OCI-LY7 (cell line): ENCODE measurements at regions not wholly inside any gene's neighbourhood (a gene's known extent, or its start where the extent isn't known, plus 50 kb on each side); places are given as distances from the start of the nearest gene placed in this dataset.

Experiments used
- BruUV-seq: library from RNA; stranded (reverse); fragments of 400-500 nt; replicated peaks from 2 replicates; lab custom pipeline; 2021; lab: Mats Ljungman, UMichigan
- CTCF ChIA-PET: fragments of 300-600 bp; sonication (Branson Sonifier 250); formaldehyde crosslinking; loops from one replicate; lab custom pipeline; 2022; ENCODE audit warnings: antibody characterized with exemption; ENCODE audit not compliant: unreplicated experiment; lab: Charles Lee
- POLR2A ChIA-PET: fragments of 300-600 bp; sonication (Branson Sonifier 250); formaldehyde crosslinking; loops from one replicate; lab custom pipeline; 2022; ENCODE audit warnings: antibody characterized with exemption; lab: Charles Lee
- DNase-seq: peaks from one replicate; pipeline ENCODE4 v3.0.0-alpha.2; 2015; ENCODE audit warnings: low spot score
- H2AFZ ChIP-seq: fragments of 200-600 bp; sonication (generic), shearing (Covaris generic); 2 replicates; pipeline ENCODE4 v1.6.1; 2014; ENCODE audit warnings: mild to moderate bottlenecking, antibody characterized with exemption, low read length, moderate library complexity
- H3K27ac ChIP-seq: fragments of 200-600 bp; sonication (generic); 2 replicates; pipeline ENCODE4 v1.5.1; 2014; ENCODE audit warnings: mixed run types, low read depth, mild to moderate bottlenecking, moderate library complexity, low read length, inconsistent platforms; ENCODE audit not compliant: poor library complexity, severe bottlenecking
- H3K36me3 ChIP-seq: fragments of 200-600 bp; sonication (generic); 2 replicates; pipeline ENCODE4 v1.6.1; 2014; ENCODE audit warnings: mild to moderate bottlenecking, antibody characterized with exemption, low read length, moderate library complexity, mixed read lengths; ENCODE audit not compliant: insufficient read depth
- H3K4me1 ChIP-seq: fragments of 200-600 bp; sonication (generic); 2 replicates; pipeline ENCODE4 v1.5.1; 2014; ENCODE audit warnings: mild to moderate bottlenecking, low read length; ENCODE audit not compliant: insufficient read depth, poor library complexity, severe bottlenecking
- H3K4me2 ChIP-seq: fragments of 200-600 bp; sonication (generic); 2 replicates; pipeline ENCODE4 v1.6.1; 2014; ENCODE audit warnings: mild to moderate bottlenecking, low read length
- H3K4me3 ChIP-seq: fragments of 200-600 bp; sonication (generic); 2 replicates; pipeline ENCODE4 v1.5.1; 2014; ENCODE audit warnings: mild to moderate bottlenecking, low read depth, low read length; ENCODE audit not compliant: poor library complexity, severe bottlenecking
- H3K79me2 ChIP-seq: fragments of 200-600 bp; sonication (generic); 2 replicates; pipeline ENCODE4 v1.6.1; 2016; ENCODE audit warnings: low read depth, mild to moderate bottlenecking, low read length, moderate library complexity, mixed read lengths; ENCODE audit not compliant: insufficient read depth
- H3K9me2 ChIP-seq: fragments of 200-600 bp; sonication (generic); 2 replicates; pipeline ENCODE4 v1.6.1; 2016; ENCODE audit warnings: mild to moderate bottlenecking, low read length, mixed read lengths; ENCODE audit not compliant: insufficient read depth
- H3K9me3 ChIP-seq: fragments of 200-600 bp; sonication (generic); 2 replicates; pipeline ENCODE4 v1.6.1; 2014; ENCODE audit warnings: mild to moderate bottlenecking, mixed run types, low read length, mixed read lengths
- H4K20me1 ChIP-seq: fragments of 200-600 bp; sonication (generic); 2 replicates; pipeline ENCODE4 v1.6.1; 2014; ENCODE audit warnings: mild to moderate bottlenecking, antibody characterized with exemption, low read length, moderate library complexity, mixed read lengths; ENCODE audit not compliant: insufficient read depth
- EZH2phosphoT487 ChIP-seq: fragments of 200-600 bp; sonication (generic); IDR thresholded peaks from 2 replicates; pipeline ENCODE4 v1.6.1; 2018; ENCODE audit warnings: low read depth, borderline replicate concordance, mild to moderate bottlenecking, mixed run types, antibody characterized with exemption, low read length, moderate library complexity, mixed read lengths
- intact Hi-C: fragments of 100-400 bp; cut with micrococcal nuclease; formaldehyde crosslinking; loops from one replicate; pipeline ENCODE4 v1.10.0; 2022; ENCODE audit not compliant: unreplicated experiment
- TF ChIP-seq, protein P1 (sequence below): fragments of 200-600 bp; sonication (generic); conservative IDR thresholded peaks from 2 replicates; pipeline ENCODE4 v1.5.1; 2014; ENCODE audit warnings: mild to moderate bottlenecking, antibody characterized with exemption, low read length, moderate library complexity, mixed read lengths

DNA sequence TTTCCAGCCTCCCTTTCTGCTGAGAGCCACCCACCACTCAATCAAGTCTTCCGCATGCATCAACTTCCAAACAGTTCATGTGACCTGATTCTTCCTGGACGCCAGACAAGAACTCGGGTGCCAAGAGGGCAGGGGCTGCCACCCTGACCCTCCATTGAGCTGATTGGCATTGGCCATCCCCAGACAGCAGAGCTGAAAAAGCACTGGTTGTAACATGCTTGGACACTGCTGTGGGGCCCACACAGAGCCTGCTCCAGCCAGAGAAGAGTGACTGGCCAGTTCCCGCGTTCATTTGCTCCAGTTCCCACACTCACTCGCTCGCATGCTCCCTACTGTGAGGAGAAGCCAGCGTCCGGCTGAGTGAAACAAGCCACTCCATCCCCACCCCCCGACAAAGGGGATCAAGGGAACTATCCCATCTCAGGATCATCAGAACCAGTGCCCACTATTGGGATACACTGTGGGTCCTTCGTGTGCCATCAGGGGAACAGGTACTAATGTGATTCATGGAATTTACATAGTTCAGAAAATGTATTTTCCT lies 420.3 kb downstream of the NPHP4 start:
- Histone ChIP-seq H3K4me1 (no peaks in the 10 kb centered on the region), H3K79me2 (no peaks in the 10 kb centered on the region), H2AFZ (no peak overlapping the region), H3K36me3 (no peaks in the 10 kb centered on the region), H3K27ac (no peak overlapping the region), H3K4me3 (no peak overlapping the region), H3K4me2 (no peak overlapping the region), H3K9me2 (no peaks in the 10 kb centered on the region), H4K20me1 (no peaks in the 10 kb centered on the region), H3K9me3 (no peaks in the 10 kb centered on the region; the same call in 1 of the 2 replicates)
- intact Hi-C loops = no loop called here
- TF ChIP-seq EZH2phosphoT487 = no peak
- TF ChIP-seq, protein P1, sequence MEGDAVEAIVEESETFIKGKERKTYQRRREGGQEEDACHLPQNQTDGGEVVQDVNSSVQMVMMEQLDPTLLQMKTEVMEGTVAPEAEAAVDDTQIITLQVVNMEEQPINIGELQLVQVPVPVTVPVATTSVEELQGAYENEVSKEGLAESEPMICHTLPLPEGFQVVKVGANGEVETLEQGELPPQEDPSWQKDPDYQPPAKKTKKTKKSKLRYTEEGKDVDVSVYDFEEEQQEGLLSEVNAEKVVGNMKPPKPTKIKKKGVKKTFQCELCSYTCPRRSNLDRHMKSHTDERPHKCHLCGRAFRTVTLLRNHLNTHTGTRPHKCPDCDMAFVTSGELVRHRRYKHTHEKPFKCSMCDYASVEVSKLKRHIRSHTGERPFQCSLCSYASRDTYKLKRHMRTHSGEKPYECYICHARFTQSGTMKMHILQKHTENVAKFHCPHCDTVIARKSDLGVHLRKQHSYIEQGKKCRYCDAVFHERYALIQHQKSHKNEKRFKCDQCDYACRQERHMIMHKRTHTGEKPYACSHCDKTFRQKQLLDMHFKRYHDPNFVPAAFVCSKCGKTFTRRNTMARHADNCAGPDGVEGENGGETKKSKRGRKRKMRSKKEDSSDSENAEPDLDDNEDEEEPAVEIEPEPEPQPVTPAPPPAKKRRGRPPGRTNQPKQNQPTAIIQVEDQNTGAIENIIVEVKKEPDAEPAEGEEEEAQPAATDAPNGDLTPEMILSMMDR = no peak
- no peak for DNase-seq
- ChIA-PET POLR2A (no interaction called here), CTCF (no interaction called here)
- BruUV-seq = no TSS peak

DNA sequence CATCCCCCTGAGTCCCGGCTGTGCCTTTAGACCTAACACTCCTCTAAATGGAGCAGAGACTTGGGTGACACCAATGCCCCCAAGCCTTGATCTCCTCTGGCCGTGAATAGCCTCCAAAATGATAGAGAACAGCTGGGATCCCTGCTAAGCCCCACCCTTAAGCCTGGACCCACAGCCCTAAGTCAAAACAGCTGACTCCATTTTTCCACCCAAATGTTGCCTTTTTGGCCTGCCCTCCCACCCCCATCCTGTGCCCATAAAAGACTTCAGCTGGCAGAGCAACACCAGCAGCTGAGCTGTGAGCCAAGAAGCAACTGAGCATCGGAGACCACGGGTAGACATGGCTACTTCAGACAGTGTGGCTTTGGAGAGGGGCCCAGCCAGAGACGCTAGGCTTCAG lies 420.8 kb downstream of the NPHP4 start:
- Histone ChIP-seq H3K79me2 (no peaks in the 10 kb centered on the region), H2AFZ (no peak overlapping the region), H3K27ac (no peak overlapping the region), H3K9me2 (no peaks in the 10 kb centered on the region), H3K4me2 (no peak overlapping the region), H3K36me3 (no peaks in the 10 kb centered on the region), H3K9me3 (no peaks in the 10 kb centered on the region; the same call in 1 of the 2 replicates), H4K20me1 (no peaks in the 10 kb centered on the region), H3K4me3 (no peak overlapping the region), H3K4me1 (no peaks in the 10 kb centered on the region)
- CTCF ChIA-PET = no interaction called here
- intact Hi-C loops = no loop called here
- POLR2A ChIA-PET = no interaction called here
- BruUV-seq = no TSS peak
- no peak for TF ChIP-seq EZH2phosphoT487
- TF ChIP-seq, protein P1 = no peak
- DNase-seq = no peak

DNA sequence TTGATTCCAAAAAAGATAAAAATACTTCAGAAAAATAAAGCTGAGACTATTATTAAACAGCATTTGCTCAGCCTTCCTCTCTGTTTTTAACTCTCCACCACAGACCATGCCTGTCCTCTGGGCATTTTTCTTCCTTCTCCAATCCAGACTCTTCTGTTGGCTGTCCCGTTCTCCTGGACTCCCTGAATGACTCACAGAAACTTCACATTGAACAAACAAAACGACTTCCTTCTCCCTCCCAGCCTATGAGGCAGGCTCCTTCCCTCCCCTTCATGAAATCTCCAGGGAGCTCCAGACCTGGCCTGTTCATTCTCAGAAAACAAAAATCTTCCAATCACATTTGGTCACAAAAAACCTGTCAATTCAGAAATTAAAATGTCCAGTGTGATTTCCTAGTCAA lies 421.3 kb downstream of the NPHP4 start:
- CTCF ChIA-PET = no interaction called here
- intact Hi-C loops = no loop called here

More for the DNA sequence above, 421.3 kb downstream of the NPHP4 start:
- H3K4me1 ChIP-seq = no peaks in the 10 kb centered on the region
- H3K79me2 ChIP-seq = no peaks in the 10 kb centered on the region
- no peaks in the 10 kb centered on the region for H4K20me1 ChIP-seq
- TF ChIP-seq, protein P1 = no peak
- no peak for TF ChIP-seq EZH2phosphoT487
- H2AFZ ChIP-seq = no peak overlapping the region
- H3K4me3 ChIP-seq = no peak overlapping the region
- DNase-seq = no peak
- no TSS peak for BruUV-seq
- H3K27ac ChIP-seq = no peak overlapping the region
- no peaks in the 10 kb centered on the region for H3K9me2 ChIP-seq
- no peak overlapping the region for H3K4me2 ChIP-seq
- POLR2A ChIA-PET = no interaction called here
- H3K36me3 ChIP-seq = no peaks in the 10 kb centered on the region
- H3K9me3 ChIP-seq = no peaks in the 10 kb centered on the region; the same call in 1 of the 2 replicates
